Activated T-helper 1 cell treated with anti-CD3 and anti-CD28 coated beads, Interleukin-2, amount 50 U/mL, for 16 hours (primary cell): ENCODE measurements at regions not wholly inside any gene's neighbourhood (a gene's known extent, or its start where the extent isn't known, plus 50 kb on each side); places are given as distances from the start of the nearest gene placed in this dataset.
"Not testable (repeated sequence)": the region's sequence is repeated elsewhere in the genome, so short reads cannot be mapped to it uniquely, and the experiment has no call there.

Experiments
- DNase-seq, 2 donors: peaks; one replicate each; pipeline ENCODE4 v3.0.0-alpha.2; 2020; ENCODE audit warnings: low read depth in 1 of 2, low spot score in 1 of 2

GRCh38 chr14:105653921-105654320 lies 127.5 kb downstream of the TMEM121 start:
- DNase-seq = not testable (repeated sequence)

- DNase-seq = not testable (repeated sequence)
Measured at GRCh38 chr14:105659255-105659654, 132.9 kb downstream of the TMEM121 start.

GRCh38 chr14:105659935-105660527 lies 133.6 kb downstream of the TMEM121 start:
- no peak for DNase-seq

- DNase-seq = no peak
Measured at GRCh38 chr14:105660816-105661531, 134.6 kb downstream of the TMEM121 start.

- DNase-seq = not testable (repeated sequence)
Measured at GRCh38 chr14:105662043-105662442, 135.7 kb downstream of the TMEM121 start.

- DNase-seq = not testable (repeated sequence)
Measured at GRCh38 chr14:105662592-105662991, 136.2 kb downstream of the TMEM121 start.

- DNase-seq = not testable (repeated sequence)
Measured at GRCh38 chr14:105663323-105663722, 136.9 kb downstream of the TMEM121 start.

GRCh38 chr14:105663818-105664596 lies 137.6 kb downstream of the TMEM121 start:
- DNase-seq = not testable (repeated sequence)

- no peak for DNase-seq
Measured at GRCh38 chr14:105664691-105665090, 138.3 kb downstream of the TMEM121 start.

GRCh38 chr14:105665247-105665950 lies 139.0 kb downstream of the TMEM121 start:
- no peak for DNase-seq

- no peak for DNase-seq
Measured at GRCh38 chr14:105665951-105666277, 139.5 kb downstream of the TMEM121 start.

GRCh38 chr14:105666420-105666819 lies 140.0 kb downstream of the TMEM121 start:
- no peak for DNase-seq

- DNase-seq = not testable (repeated sequence)
Measured at GRCh38 chr14:105666991-105667662, 140.7 kb downstream of the TMEM121 start.

GRCh38 chr14:105667663-105668020 lies 141.3 kb downstream of the TMEM121 start:
- DNase-seq = not testable (repeated sequence)

GRCh38 chr14:105668021-105668420 lies 141.6 kb downstream of the TMEM121 start:
- not testable (repeated sequence) for DNase-seq

GRCh38 chr14:105668471-105669230 lies 142.3 kb downstream of the TMEM121 start:
- DNase-seq = not testable (repeated sequence)

GRCh38 chr14:105669231-105669610 lies 142.8 kb downstream of the TMEM121 start:
- not testable (repeated sequence) for DNase-seq

- not testable (repeated sequence) for DNase-seq
Measured at GRCh38 chr14:105669646-105670045, 143.3 kb downstream of the TMEM121 start.

- DNase-seq = not testable (repeated sequence)
Measured at GRCh38 chr14:105672450-105673200, 146.2 kb downstream of the TMEM121 start.
